ENCODE measurements at regions not wholly inside any gene's neighbourhood (a gene's known extent, or its start where the extent isn't known, plus 50 kb on each side); places are given as distances from the start of the nearest gene placed in this dataset.

- DNase-seq (ENCODE audit: low spot score) (no peak), FAIRE-seq (no peak)
Observed at GRCh38 chr2:117703858-117704257, 110.6 kb upstream of the DDX18 start.

GRCh38 chr2:117704818-117705217, 109.7 kb upstream of the DDX18 start:
- FAIRE-seq (peak; percentile 5), DNase-seq (ENCODE audit: low spot score) (no peak)

- FAIRE-seq = no peak
Observed at GRCh38 chr2:117707874-117708273, 106.6 kb upstream of the DDX18 start.

GRCh38 chr2:117712684-117713083, 101.8 kb upstream of the DDX18 start:
- DNase-seq (ENCODE audit: low spot score) (no peak), FAIRE-seq (no peak)

More at GRCh38 chr2:117707874-117708273, 106.6 kb upstream of the DDX18 start:
- no peak for DNase-seq (ENCODE audit: low spot score)

GRCh38 chr2:117714110-117714509, 100.4 kb upstream of the DDX18 start:
- FAIRE-seq (no peak), DNase-seq (ENCODE audit: low spot score) (no peak)

GRCh38 chr2:117714745-117715417, 99.6 kb upstream of the DDX18 start:
- FAIRE-seq = no peak
- DNase-seq (ENCODE audit: low spot score) = no peak

- FAIRE-seq = no peak
- no peak for DNase-seq (ENCODE audit: low spot score)
Observed at GRCh38 chr2:117716505-117716904, 98.0 kb upstream of the DDX18 start.

GRCh38 chr2:117717072-117717471, 97.4 kb upstream of the DDX18 start:
- no peak for FAIRE-seq
- no peak for DNase-seq (ENCODE audit: low spot score)

- DNase-seq (ENCODE audit: low spot score) = no peak
- no peak for FAIRE-seq
Observed at GRCh38 chr2:117718048-117718447, 96.4 kb upstream of the DDX18 start.

- no peak for FAIRE-seq
Observed at GRCh38 chr2:117720765-117721164, 93.7 kb upstream of the DDX18 start.

GRCh38 chr2:117723483-117723882, 91.0 kb upstream of the DDX18 start:
- DNase-seq (ENCODE audit: low spot score) (no peak), FAIRE-seq (no peak)

More at GRCh38 chr2:117720765-117721164, 93.7 kb upstream of the DDX18 start:
- DNase-seq (ENCODE audit: low spot score) = no peak

- no peak for DNase-seq (ENCODE audit: low spot score)
Observed at GRCh38 chr2:117723888-117724434, 90.5 kb upstream of the DDX18 start.

GRCh38 chr2:117726747-117727146, 87.7 kb upstream of the DDX18 start:
- DNase-seq (ENCODE audit: low spot score) = no peak
- no peak for FAIRE-seq

More at GRCh38 chr2:117723888-117724434, 90.5 kb upstream of the DDX18 start:
- no peak for FAIRE-seq

GRCh38 chr2:117737846-117738245, 76.6 kb upstream of the DDX18 start:
- FAIRE-seq (peak; percentile 9), DNase-seq (ENCODE audit: low spot score) (no peak)

- no peak for FAIRE-seq
- no peak for DNase-seq (ENCODE audit: low spot score)
Observed at GRCh38 chr2:117738991-117739839, 75.3 kb upstream of the DDX18 start.

- DNase-seq (ENCODE audit: low spot score) (no peak), FAIRE-seq (no peak)
Observed at GRCh38 chr2:117745537-117745936, 69.0 kb upstream of the DDX18 start.

GRCh38 chr2:117755768-117756167, 58.7 kb upstream of the DDX18 start:
- DNase-seq (ENCODE audit: low spot score) = no peak
- FAIRE-seq = peak; percentile 9

GRCh38 chr2:117760916-117761315, 53.6 kb upstream of the DDX18 start:
- DNase-seq (ENCODE audit: low spot score) (no peak), FAIRE-seq (no peak)

- FAIRE-seq = no peak
Observed at GRCh38 chr2:117762454-117762853, 52.0 kb upstream of the DDX18 start.

GRCh38 chr2:117763804-117764203, 50.7 kb upstream of the DDX18 start:
- FAIRE-seq (no peak), DNase-seq (ENCODE audit: low spot score) (peak; percentile 37)

More at GRCh38 chr2:117762454-117762853, 52.0 kb upstream of the DDX18 start:
- no peak for DNase-seq (ENCODE audit: low spot score)

All from urothelium cell line (cell line).